GM21526 (cell line): ENCODE measurements at regions not wholly inside any gene's neighbourhood (a gene's known extent, or its start where the extent isn't known, plus 50 kb on each side); places are given as distances from the start of the nearest gene placed in this dataset.
"Not testable (repeated sequence)": the region's sequence is repeated elsewhere in the genome, so short reads cannot be mapped to it uniquely, and the experiment has no call there.

Experiments
- ATAC-seq: cut with Tn5 transposase; IDR thresholded peaks from one replicate; pipeline ENCODE4 v1.9.1; 2021; ENCODE audit warnings: moderate library complexity; ENCODE audit not compliant: unreplicated experiment, low FRiP score

GRCh38 chr4:154164931-154165839 is 326.4 kb downstream of the DCHS2 start:
- peak; percentile 72 for ATAC-seq

GRCh38 chr4:154160519-154161301 is 330.9 kb downstream of the DCHS2 start:
- no peak for ATAC-seq

- no peak for ATAC-seq
These were observed 333.0 kb downstream of the DCHS2 start for GRCh38 chr4:154158361-154159155.

- no peak for ATAC-seq
These were observed 339.1 kb downstream of the DCHS2 start for GRCh38 chr4:154152546-154152945.

- not testable (repeated sequence) for ATAC-seq
These were observed 342.4 kb downstream of the DCHS2 start for GRCh38 chr4:154149236-154149635.

GRCh38 chr4:154143720-154144119 is 347.9 kb downstream of the DCHS2 start:
- ATAC-seq: no peak

- ATAC-seq: no peak
These were observed 348.9 kb downstream of the DCHS2 start for GRCh38 chr4:154142664-154143063.

- ATAC-seq: no peak
These were observed 350.7 kb downstream of the DCHS2 start for GRCh38 chr4:154140869-154141268.

GRCh38 chr4:154137320-154137905 is 348.5 kb upstream of the SFRP2 start:
- no peak for ATAC-seq

GRCh38 chr4:154135576-154135975 is 346.7 kb upstream of the SFRP2 start:
- no peak for ATAC-seq

- no peak for ATAC-seq
These were observed 343.5 kb upstream of the SFRP2 start for GRCh38 chr4:154132406-154132805.

- no peak for ATAC-seq
These were observed 337.4 kb upstream of the SFRP2 start for GRCh38 chr4:154126276-154126675.

GRCh38 chr4:154125340-154125739 is 336.5 kb upstream of the SFRP2 start:
- ATAC-seq: no peak

GRCh38 chr4:154124539-154125255 is 335.8 kb upstream of the SFRP2 start:
- no peak for ATAC-seq

GRCh38 chr4:154123897-154124296 is 335.0 kb upstream of the SFRP2 start:
- ATAC-seq: no peak

GRCh38 chr4:154120690-154121345 is 331.9 kb upstream of the SFRP2 start:
- no peak for ATAC-seq

- ATAC-seq: no peak
These were observed 331.3 kb upstream of the SFRP2 start for GRCh38 chr4:154120006-154120676.

- ATAC-seq: no peak
These were observed 330.4 kb upstream of the SFRP2 start for GRCh38 chr4:154119317-154119716.

- ATAC-seq: not testable (repeated sequence)
These were observed 328.8 kb upstream of the SFRP2 start for GRCh38 chr4:154117726-154118125.
